IPS-18a (cell line): ENCODE measurements at regions not wholly inside any gene's neighbourhood (a gene's known extent, or its start where the extent isn't known, plus 50 kb on each side); places are given as distances from the start of the nearest gene placed in this dataset.

Source experiments
- H3K27ac ChIP-seq: one replicate; pipeline ENCODE4 v1.5.1; 2013; ENCODE audit warnings: low read length
- H3K27me3 ChIP-seq: one replicate; pipeline ENCODE4 v1.6.1; 2013; ENCODE audit warnings: mild to moderate bottlenecking, low read length; ENCODE audit not compliant: control insufficient read depth, insufficient read depth
- H3K36me3 ChIP-seq: one replicate; pipeline ENCODE4 v1.6.1; 2013; ENCODE audit warnings: low read depth, low read length; ENCODE audit not compliant: control insufficient read depth
- H3K4me1 ChIP-seq: one replicate; pipeline ENCODE4 v1.6.1; 2013; ENCODE audit warnings: low read depth, low read length; ENCODE audit not compliant: control insufficient read depth
- H3K4me3 ChIP-seq: one replicate; pipeline ENCODE4 v1.5.1; 2013; ENCODE audit warnings: low read length
- H3K9ac ChIP-seq: one replicate; pipeline ENCODE4 v1.6.1; 2013; ENCODE audit warnings: mild to moderate bottlenecking, low read length, moderate library complexity
- H3K9me3 ChIP-seq: one replicate; pipeline ENCODE4 v1.6.1; 2013; ENCODE audit warnings: low read depth, low read length; ENCODE audit not compliant: control insufficient read depth

- H3K9me3 ChIP-seq: no peaks in the 10 kb centered on the region
- H3K9ac ChIP-seq: no peak overlapping the region
- no peak overlapping the region for H3K27ac ChIP-seq
- no peak overlapping the region for H3K4me3 ChIP-seq
- no peaks in the 10 kb centered on the region for H3K36me3 ChIP-seq
- peaks cover 5% of the 10 kb centered on the region for H3K4me1 ChIP-seq
- H3K27me3 ChIP-seq: no peaks in the 10 kb centered on the region
Measured at GRCh38 chrX:14380044-14380443, 149.3 kb upstream of the GLRA2 start.

GRCh38 chrX:14377427-14377826, 151.9 kb upstream of the GLRA2 start:
- Histone ChIP-seq H3K4me3 (no peak overlapping the region), H3K27ac (no peak overlapping the region), H3K4me1 (peaks cover 5% of the 10 kb centered on the region), H3K9me3 (no peaks in the 10 kb centered on the region), H3K36me3 (no peaks in the 10 kb centered on the region), H3K9ac (no peak overlapping the region), H3K27me3 (no peaks in the 10 kb centered on the region)

- Histone ChIP-seq H3K4me3 (no peak overlapping the region), H3K4me1 (peaks cover 37% of the 10 kb centered on the region), H3K27ac (no peak overlapping the region), H3K36me3 (no peaks in the 10 kb centered on the region), H3K9ac (no peak overlapping the region), H3K27me3 (no peaks in the 10 kb centered on the region), H3K9me3 (no peaks in the 10 kb centered on the region)
Measured at GRCh38 chrX:14363728-14364127, 165.6 kb upstream of the GLRA2 start.

- Histone ChIP-seq H3K4me1 (peaks cover 37% of the 10 kb centered on the region), H3K4me3 (no peak overlapping the region), H3K9ac (no peak overlapping the region), H3K9me3 (no peaks in the 10 kb centered on the region), H3K36me3 (no peaks in the 10 kb centered on the region), H3K27ac (no peak overlapping the region), H3K27me3 (no peaks in the 10 kb centered on the region)
Measured at GRCh38 chrX:14362721-14363120, 166.6 kb upstream of the GLRA2 start.

- Histone ChIP-seq H3K36me3 (no peaks in the 10 kb centered on the region), H3K27ac (no peak overlapping the region), H3K9ac (no peak overlapping the region), H3K9me3 (no peaks in the 10 kb centered on the region), H3K4me1 (peaks cover 37% of the 10 kb centered on the region), H3K4me3 (no peak overlapping the region), H3K27me3 (no peaks in the 10 kb centered on the region)
Measured at GRCh38 chrX:14361435-14361834, 167.9 kb upstream of the GLRA2 start.

GRCh38 chrX:14359727-14360126, 169.6 kb upstream of the GLRA2 start:
- Histone ChIP-seq H3K27ac (peak overlapping the region; percentile 35), H3K4me3 (no peak overlapping the region), H3K27me3 (no peaks in the 10 kb centered on the region), H3K9ac (no peak overlapping the region), H3K36me3 (no peaks in the 10 kb centered on the region), H3K9me3 (no peaks in the 10 kb centered on the region), H3K4me1 (peaks cover 37% of the 10 kb centered on the region)

- H3K36me3 ChIP-seq: no peaks in the 10 kb centered on the region
- peak overlapping the region; percentile 35 for H3K27ac ChIP-seq
- peaks cover 35% of the 10 kb centered on the region for H3K4me1 ChIP-seq
- H3K9ac ChIP-seq: no peak overlapping the region
- H3K27me3 ChIP-seq: no peaks in the 10 kb centered on the region
- no peaks in the 10 kb centered on the region for H3K9me3 ChIP-seq
- H3K4me3 ChIP-seq: no peak overlapping the region
Measured at GRCh38 chrX:14359316-14359715, 170.0 kb upstream of the GLRA2 start.

GRCh38 chrX:14357314-14357713, 172.0 kb upstream of the GLRA2 start:
- H3K27ac ChIP-seq: no peak overlapping the region
- no peaks in the 10 kb centered on the region for H3K27me3 ChIP-seq

GRCh38 chrX:14356401-14356800, 172.9 kb upstream of the GLRA2 start:
- Histone ChIP-seq H3K9me3 (no peaks in the 10 kb centered on the region), H3K27me3 (no peaks in the 10 kb centered on the region), H3K36me3 (no peaks in the 10 kb centered on the region), H3K4me3 (no peak overlapping the region), H3K4me1 (peaks cover 27% of the 10 kb centered on the region), H3K27ac (no peak overlapping the region), H3K9ac (no peak overlapping the region)

More at GRCh38 chrX:14357314-14357713, 172.0 kb upstream of the GLRA2 start:
- Histone ChIP-seq H3K9ac (no peak overlapping the region), H3K4me1 (peaks cover 29% of the 10 kb centered on the region), H3K9me3 (no peaks in the 10 kb centered on the region), H3K36me3 (no peaks in the 10 kb centered on the region), H3K4me3 (no peak overlapping the region)

GRCh38 chrX:14355556-14355955, 173.8 kb upstream of the GLRA2 start:
- Histone ChIP-seq H3K4me3 (no peak overlapping the region), H3K9me3 (no peaks in the 10 kb centered on the region), H3K27me3 (no peaks in the 10 kb centered on the region), H3K4me1 (peaks cover 24% of the 10 kb centered on the region), H3K36me3 (no peaks in the 10 kb centered on the region), H3K9ac (no peak overlapping the region), H3K27ac (no peak overlapping the region)

GRCh38 chrX:14354521-14354920, 174.8 kb upstream of the GLRA2 start:
- Histone ChIP-seq H3K27me3 (no peaks in the 10 kb centered on the region), H3K9me3 (no peaks in the 10 kb centered on the region), H3K4me1 (peaks cover 22% of the 10 kb centered on the region), H3K9ac (no peak overlapping the region), H3K27ac (no peak overlapping the region), H3K36me3 (no peaks in the 10 kb centered on the region), H3K4me3 (no peak overlapping the region)

GRCh38 chrX:14352511-14352910, 176.8 kb upstream of the GLRA2 start:
- no peak overlapping the region for H3K9ac ChIP-seq
- H3K9me3 ChIP-seq: no peaks in the 10 kb centered on the region
- H3K27ac ChIP-seq: no peak overlapping the region
- peaks cover 18% of the 10 kb centered on the region for H3K4me1 ChIP-seq
- no peaks in the 10 kb centered on the region for H3K27me3 ChIP-seq
- no peaks in the 10 kb centered on the region for H3K36me3 ChIP-seq
- no peak overlapping the region for H3K4me3 ChIP-seq
